Loucy (cell line): ENCODE measurements at regions not wholly inside any gene's neighbourhood (a gene's known extent, or its start where the extent isn't known, plus 50 kb on each side); places are given as distances from the start of the nearest gene placed in this dataset.

ENCODE experiments used
- CTCF ChIP-seq: fragments of 200-600 bp; sonication (generic); conservative IDR thresholded peaks from 2 replicates; pipeline ENCODE4 v1.5.1; 2014; ENCODE audit warnings: mild to moderate bottlenecking, antibody characterized with exemption, low read length
- EZH2phosphoT487 ChIP-seq: fragments of 200-600 bp; IDR thresholded peaks from 2 replicates; pipeline ENCODE4 v1.6.1; 2018; ENCODE audit warnings: antibody characterized with exemption, mild to moderate bottlenecking, moderate library complexity, borderline replicate concordance

DNA sequence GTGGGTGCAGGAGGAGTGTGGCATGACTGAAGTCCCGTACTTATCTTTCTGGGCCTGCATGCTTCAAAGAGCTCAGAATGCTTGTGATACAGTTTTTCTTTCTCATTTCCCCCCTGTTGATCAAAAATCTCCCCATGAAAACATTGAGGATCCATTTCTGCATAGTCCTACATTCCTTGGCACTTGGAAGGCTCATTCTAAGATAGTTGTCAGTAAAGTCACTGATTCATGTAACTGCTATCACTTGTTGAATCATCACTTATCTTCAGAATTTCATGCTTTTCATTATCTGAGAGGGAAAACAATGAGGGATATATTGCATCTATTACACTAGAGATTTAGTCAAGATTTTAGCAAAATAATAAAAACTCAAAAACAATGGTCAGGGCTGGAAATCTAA is 1953.1 kb upstream of the CDH6 start:
- TF ChIP-seq CTCF, result no peak
- no peak for TF ChIP-seq EZH2phosphoT487
